SK-N-SH treated with all-trans-retinoic acid at 6 μM for 48 hours (cell line): ENCODE measurements at regions not wholly inside any gene's neighbourhood (a gene's known extent, or its start where the extent isn't known, plus 50 kb on each side); places are given as distances from the start of the nearest gene placed in this dataset.

Source experiments
- ARNTL ChIP-seq: fragments of 450-650 bp; formaldehyde crosslinking; IDR thresholded peaks from 2 replicates; pipeline ENCODE4 v1.5.0; 2020; ENCODE audit warnings: low read depth, mild to moderate bottlenecking, moderate library complexity, borderline replicate concordance
- CSDC2 ChIP-seq: fragments of 250-450 bp; sonication (Bioruptor Pico); IDR thresholded peaks from 2 replicates; pipeline ENCODE4 v1.5.0; 2020; ENCODE audit warnings: mild to moderate bottlenecking, moderate library complexity
- ISL1 ChIP-seq: fragments of 250-450 bp; sonication (Bioruptor Pico); IDR thresholded peaks from 2 replicates; pipeline ENCODE4 v2.1.2; 2022; ENCODE audit warnings: mild to moderate bottlenecking, moderate library complexity
- OSR1 ChIP-seq: fragments of 250-450 bp; sonication (Bioruptor Pico); IDR thresholded peaks from 2 replicates; pipeline ENCODE4 v1.8.0; 2022; ENCODE audit warnings: moderate library complexity, mild to moderate bottlenecking, inconsistent platforms
- TCF4 ChIP-seq: fragments of 250-450 bp; sonication (Bioruptor Pico); IDR thresholded peaks from 2 replicates; pipeline ENCODE4 v1.8.0; 2021; ENCODE audit warnings: mild to moderate bottlenecking, moderate library complexity, borderline replicate concordance
- ZC3H10 ChIP-seq: fragments of 250-450 bp; sonication (Bioruptor Pico); IDR thresholded peaks from 2 replicates; pipeline ENCODE4 v1.5.1; 2021; ENCODE audit warnings: mild to moderate bottlenecking, moderate library complexity
- ZFP30 ChIP-seq: fragments of 450-650 bp; formaldehyde crosslinking; IDR thresholded peaks from 2 replicates; pipeline ENCODE4 v1.5.0; 2022; ENCODE audit warnings: mild to moderate bottlenecking, moderate library complexity
- ZNF565 ChIP-seq: fragments of 450-650 bp; formaldehyde crosslinking; conservative IDR thresholded peaks from 2 replicates; pipeline ENCODE4 v1.5.0; 2020; ENCODE audit warnings: low read depth, mild to moderate bottlenecking, moderate library complexity
- TF ChIP-seq, protein P1 (sequence below): fragments of 250-450 bp; sonication (Bioruptor Pico); IDR thresholded peaks from 2 replicates; pipeline ENCODE4 v1.8.0; 2020; ENCODE audit warnings: mild to moderate bottlenecking, moderate library complexity, borderline replicate concordance
- TF ChIP-seq, protein P2 (sequence below): fragments of 250-450 bp; sonication (Bioruptor Pico); IDR thresholded peaks from 2 replicates; pipeline ENCODE4 v1.5.1; 2021; ENCODE audit warnings: mild to moderate bottlenecking, moderate library complexity

DNA sequence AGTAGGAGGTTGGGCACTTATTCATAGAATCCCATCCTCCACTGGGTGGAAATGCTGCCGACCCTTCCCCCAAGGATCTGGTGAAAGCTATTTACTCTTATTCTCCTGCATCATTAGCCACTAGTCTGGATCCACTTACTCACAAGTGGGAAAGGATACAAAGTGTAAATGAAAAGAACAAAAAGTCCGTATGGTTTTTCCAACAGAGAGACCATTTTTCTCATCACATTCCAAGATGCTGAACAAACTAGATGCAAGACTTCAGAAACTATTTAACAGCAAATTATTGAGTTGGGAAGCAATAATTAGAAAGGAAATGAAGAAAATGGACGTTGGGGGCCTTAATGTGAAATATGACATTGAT is 242.4 kb upstream of the GLI3 start:
- no peak for TF ChIP-seq ARNTL (CRISPR knock-in tag)
- TF ChIP-seq ZNF565: no peak
- TF ChIP-seq, protein P1, sequence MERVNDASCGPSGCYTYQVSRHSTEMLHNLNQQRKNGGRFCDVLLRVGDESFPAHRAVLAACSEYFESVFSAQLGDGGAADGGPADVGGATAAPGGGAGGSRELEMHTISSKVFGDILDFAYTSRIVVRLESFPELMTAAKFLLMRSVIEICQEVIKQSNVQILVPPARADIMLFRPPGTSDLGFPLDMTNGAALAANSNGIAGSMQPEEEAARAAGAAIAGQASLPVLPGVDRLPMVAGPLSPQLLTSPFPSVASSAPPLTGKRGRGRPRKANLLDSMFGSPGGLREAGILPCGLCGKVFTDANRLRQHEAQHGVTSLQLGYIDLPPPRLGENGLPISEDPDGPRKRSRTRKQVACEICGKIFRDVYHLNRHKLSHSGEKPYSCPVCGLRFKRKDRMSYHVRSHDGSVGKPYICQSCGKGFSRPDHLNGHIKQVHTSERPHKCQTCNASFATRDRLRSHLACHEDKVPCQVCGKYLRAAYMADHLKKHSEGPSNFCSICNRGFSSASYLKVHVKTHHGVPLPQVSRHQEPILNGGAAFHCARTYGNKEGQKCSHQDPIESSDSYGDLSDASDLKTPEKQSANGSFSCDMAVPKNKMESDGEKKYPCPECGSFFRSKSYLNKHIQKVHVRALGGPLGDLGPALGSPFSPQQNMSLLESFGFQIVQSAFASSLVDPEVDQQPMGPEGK: no peak
- TF ChIP-seq ZC3H10 (CRISPR knock-in tag): no peak
- no peak for TF ChIP-seq TCF4
- no peak for TF ChIP-seq ISL1
- no peak for TF ChIP-seq CSDC2
- TF ChIP-seq OSR1 (CRISPR knock-in tag): no peak
- TF ChIP-seq ZFP30: no peak
- TF ChIP-seq, protein P2, sequence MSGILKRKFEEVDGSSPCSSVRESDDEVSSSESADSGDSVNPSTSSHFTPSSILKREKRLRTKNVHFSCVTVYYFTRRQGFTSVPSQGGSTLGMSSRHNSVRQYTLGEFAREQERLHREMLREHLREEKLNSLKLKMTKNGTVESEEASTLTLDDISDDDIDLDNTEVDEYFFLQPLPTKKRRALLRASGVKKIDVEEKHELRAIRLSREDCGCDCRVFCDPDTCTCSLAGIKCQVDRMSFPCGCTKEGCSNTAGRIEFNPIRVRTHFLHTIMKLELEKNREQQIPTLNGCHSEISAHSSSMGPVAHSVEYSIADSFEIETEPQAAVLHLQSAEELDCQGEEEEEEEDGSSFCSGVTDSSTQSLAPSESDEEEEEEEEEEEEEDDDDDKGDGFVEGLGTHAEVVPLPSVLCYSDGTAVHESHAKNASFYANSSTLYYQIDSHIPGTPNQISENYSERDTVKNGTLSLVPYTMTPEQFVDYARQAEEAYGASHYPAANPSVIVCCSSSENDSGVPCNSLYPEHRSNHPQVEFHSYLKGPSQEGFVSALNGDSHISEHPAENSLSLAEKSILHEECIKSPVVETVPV: no peak
